Pancreas (tissue), 10 donors: ENCODE measurements at regions not wholly inside any gene's neighbourhood (a gene's known extent, or its start where the extent isn't known, plus 50 kb on each side); places are given as distances from the start of the nearest gene placed in this dataset.

Experiments
- ATAC-seq, 4 donors: fragments of 200-7000 bp; cut with Tn5 transposase; one replicate each; pipeline versions ENCODE4 v1.8.0 to v1.9.1; 2020; ENCODE audit warnings: mild to moderate bottlenecking in 4 of 4, moderate library complexity in 4 of 4
- DNase-seq, 6 donors: peaks; one replicate each; pipeline ENCODE4 v3.0.0-alpha.2; 2020
- FAIRE-seq: peaks from 2 replicates; lab custom pipeline; 2012; peaks lifted over from hg19 to GRCh38; lab: Jason Lieb, UNC
- H3K27ac ChIP-seq, 4 donors: fragments of 200-600 bp; sonication (generic); 1 replicate in 3 of 4; 2 replicates in 1 of 4; pipeline versions ENCODE4 v1.5.0 to v1.8.0; 2020
- H3K27me3 ChIP-seq, 4 donors: fragments of 200-600 bp; one replicate each; pipeline ENCODE4 v1.8.0; 2021
- H3K36me3 ChIP-seq, 3 donors: fragments of 200-600 bp; sonication (generic) in 1 of 3; one replicate each; pipeline versions ENCODE4 v1.5.0 to v1.8.0; 2020 to 2021
- H3K4me1 ChIP-seq, 3 donors: fragments of 200-600 bp; one replicate each; pipeline ENCODE4 v1.8.0; 2021
- H3K4me3 ChIP-seq, 4 donors: fragments of 200-600 bp; sonication (generic) in 2 of 4; one replicate each; pipeline versions ENCODE4 v1.5.0 to v1.8.0; 2020 to 2021
- H3K9me3 ChIP-seq, 4 donors: fragments of 200-600 bp; one replicate each; pipeline ENCODE4 v1.8.0; 2021
- whole genome bisulfite sequencing, 2 donors: extraction: QIAGEN DNeasy Blood & Tissue Kit; methylation state at CpG; one replicate each; pipeline ENCODE4 v1.1.7; 2013; 5-methylcytosine and 5-hydroxymethylcytosine counted together
- intact Hi-C, 3 donors: fragments of 100-400 bp; cut with DNase I; formaldehyde crosslinking; loops; one replicate each; pipeline versions ENCODE4 v1.11.1 to v1.14.2; 2022
- TF ChIP-seq, protein P1 (sequence below), 4 donors: fragments of 200-600 bp; sonication (generic) in 3 of 4; IDR thresholded peaks; one replicate each; pipeline versions ENCODE4 v1.5.0 to v1.8.0; 2021; ENCODE audit warnings: antibody characterized with exemption in 4 of 4
- donor health status: healthy with polysubstance abuse.
- donor health status: DM: no; HTN: no; CAD: no; lungs with moderate emphysema.
- donor health status: DM: no; HTN: no; CAD: no.
- donor health status: control.
- donor health status: control.
- donor health status: Bipolar disorder and iron deficiency.
- donor health status: DM: yes; HTN: yes; CAD: no.
- donor health status: DM: no; HTN: no; CAD: no.
- donor health status: DM: no; HTN: no; CAD: no.
- donor health status: DM: yes; HTN: yes; CAD: no.

DNA sequence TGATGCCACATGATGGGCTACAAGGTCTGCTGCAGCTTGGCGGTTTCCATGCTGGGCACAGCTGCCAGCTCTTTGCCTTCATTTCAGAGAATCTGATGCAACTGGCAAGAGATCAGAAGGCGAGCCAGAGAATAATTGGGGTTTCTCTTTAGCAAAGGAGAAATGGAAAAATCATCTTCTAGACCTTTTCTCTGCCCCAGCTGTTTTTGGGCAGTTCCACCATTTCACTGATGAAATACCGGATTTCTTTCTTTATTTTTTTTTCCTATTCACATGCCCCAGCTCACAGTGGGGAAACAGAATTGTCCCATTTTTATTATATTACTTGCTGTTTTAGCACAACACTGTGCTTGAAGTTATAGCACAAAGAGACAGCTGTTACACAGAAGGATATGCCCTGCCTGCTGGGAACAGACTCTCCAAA is 439.3 kb upstream of the GOT2 start:
- intact Hi-C loops, result no loop called here
- H3K27ac ChIP-seq, result no peak overlapping the region
- no peaks in the 10 kb centered on the region for H3K4me1 ChIP-seq
- no peaks in the 10 kb centered on the region for H3K36me3 ChIP-seq
- no peak for ATAC-seq
- H3K27me3 ChIP-seq, result peaks cover 0 to 4% (median 0%) of the 10 kb centered on the region in 4 donors
- TF ChIP-seq, protein P1, sequence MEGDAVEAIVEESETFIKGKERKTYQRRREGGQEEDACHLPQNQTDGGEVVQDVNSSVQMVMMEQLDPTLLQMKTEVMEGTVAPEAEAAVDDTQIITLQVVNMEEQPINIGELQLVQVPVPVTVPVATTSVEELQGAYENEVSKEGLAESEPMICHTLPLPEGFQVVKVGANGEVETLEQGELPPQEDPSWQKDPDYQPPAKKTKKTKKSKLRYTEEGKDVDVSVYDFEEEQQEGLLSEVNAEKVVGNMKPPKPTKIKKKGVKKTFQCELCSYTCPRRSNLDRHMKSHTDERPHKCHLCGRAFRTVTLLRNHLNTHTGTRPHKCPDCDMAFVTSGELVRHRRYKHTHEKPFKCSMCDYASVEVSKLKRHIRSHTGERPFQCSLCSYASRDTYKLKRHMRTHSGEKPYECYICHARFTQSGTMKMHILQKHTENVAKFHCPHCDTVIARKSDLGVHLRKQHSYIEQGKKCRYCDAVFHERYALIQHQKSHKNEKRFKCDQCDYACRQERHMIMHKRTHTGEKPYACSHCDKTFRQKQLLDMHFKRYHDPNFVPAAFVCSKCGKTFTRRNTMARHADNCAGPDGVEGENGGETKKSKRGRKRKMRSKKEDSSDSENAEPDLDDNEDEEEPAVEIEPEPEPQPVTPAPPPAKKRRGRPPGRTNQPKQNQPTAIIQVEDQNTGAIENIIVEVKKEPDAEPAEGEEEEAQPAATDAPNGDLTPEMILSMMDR (IDR thresholded peaks at IDR 0.05), result no peak
- no peak overlapping the region for H3K4me3 ChIP-seq
- no peak for DNase-seq
- 64 to 75% methylated on average over 3 of the region's 3 CpGs for WGBS, 2 donors
- FAIRE-seq, result no peak
- no peaks in the 10 kb centered on the region for H3K9me3 ChIP-seq

GRCh38 chr16:59170099-59170712 is 436.1 kb upstream of the GOT2 start:
- TF ChIP-seq, protein P1 (IDR thresholded peaks at IDR 0.05), result no peak
- FAIRE-seq, result no peak
- 15 to 18% methylated on average over 10 of the region's 10 CpGs for WGBS, 2 donors
- Histone ChIP-seq H3K27me3 (peaks cover 0 to 4% (median 0%) of the 10 kb centered on the region in 4 donors), H3K9me3 (no peaks in the 10 kb centered on the region), H3K4me3 (no peak overlapping the region), H3K27ac (no peak overlapping the region), H3K36me3 (no peaks in the 10 kb centered on the region), H3K4me1 (no peaks in the 10 kb centered on the region)
- no peak for ATAC-seq
- intact Hi-C loops, result no loop called here
- DNase-seq, result no peak

- TF ChIP-seq, protein P1 (IDR thresholded peaks at IDR 0.05), result no peak
- ATAC-seq (no peak), FAIRE-seq (no peak), DNase-seq (no peak)
- no peaks in the 10 kb centered on the region for H3K36me3 ChIP-seq
- 18 to 20% methylated on average over 4 of the region's 4 CpGs for WGBS, 2 donors
- H3K4me3 ChIP-seq, result no peak overlapping the region
- H3K27me3 ChIP-seq, result peaks cover 0 to 4% (median 0%) of the 10 kb centered on the region in 4 donors
- no peaks in the 10 kb centered on the region for H3K4me1 ChIP-seq
- H3K27ac ChIP-seq, result no peak overlapping the region
- intact Hi-C loops, result no loop called here
- H3K9me3 ChIP-seq, result no peaks in the 10 kb centered on the region
Measured at GRCh38 chr16:59169168-59169567, 435.1 kb upstream of the GOT2 start.

DNA sequence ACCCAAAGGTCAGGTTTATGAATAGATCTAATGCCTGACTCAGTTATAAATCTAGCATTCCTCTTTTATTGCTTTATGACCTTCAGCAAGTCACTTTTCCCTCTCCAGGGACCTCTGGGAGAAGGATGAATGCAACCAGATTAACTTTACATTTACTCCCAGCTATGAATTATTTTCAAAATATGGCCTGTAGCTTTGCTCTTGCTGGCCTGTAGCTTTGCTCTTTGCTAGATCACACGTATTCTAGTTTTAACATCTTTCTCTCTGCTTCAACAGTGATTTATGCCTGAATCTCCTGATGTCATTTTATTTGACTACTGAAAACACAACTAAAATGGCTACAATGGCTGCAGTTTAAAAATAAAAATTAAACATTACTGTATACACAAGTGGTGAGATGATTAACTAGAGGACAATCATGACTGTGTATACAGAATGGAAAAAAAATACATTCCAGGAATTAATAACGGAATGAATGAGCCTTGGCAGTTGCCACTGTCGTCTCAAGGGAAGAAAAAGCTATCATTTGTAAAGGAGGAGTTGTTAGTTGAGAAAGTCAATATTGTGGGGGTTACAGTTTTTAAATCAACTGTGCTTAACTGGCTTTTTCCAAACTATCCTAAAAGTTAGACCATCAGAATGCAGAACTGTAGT is 434.5 kb upstream of the GOT2 start:
- Histone ChIP-seq H3K36me3 (no peaks in the 10 kb centered on the region), H3K9me3 (no peaks in the 10 kb centered on the region), H3K27ac (no peak overlapping the region), H3K4me1 (no peaks in the 10 kb centered on the region), H3K27me3 (peaks cover 0 to 4% (median 0%) of the 10 kb centered on the region in 4 donors), H3K4me3 (no peak overlapping the region)
- no peak for FAIRE-seq
- intact Hi-C loops, result no loop called here
- TF ChIP-seq, protein P1 (IDR thresholded peaks at IDR 0.05), result no peak
- 7% methylated on average over 3 of the region's 3 CpGs for WGBS, 2 donors
- no peak for DNase-seq
- no peak for ATAC-seq

DNA sequence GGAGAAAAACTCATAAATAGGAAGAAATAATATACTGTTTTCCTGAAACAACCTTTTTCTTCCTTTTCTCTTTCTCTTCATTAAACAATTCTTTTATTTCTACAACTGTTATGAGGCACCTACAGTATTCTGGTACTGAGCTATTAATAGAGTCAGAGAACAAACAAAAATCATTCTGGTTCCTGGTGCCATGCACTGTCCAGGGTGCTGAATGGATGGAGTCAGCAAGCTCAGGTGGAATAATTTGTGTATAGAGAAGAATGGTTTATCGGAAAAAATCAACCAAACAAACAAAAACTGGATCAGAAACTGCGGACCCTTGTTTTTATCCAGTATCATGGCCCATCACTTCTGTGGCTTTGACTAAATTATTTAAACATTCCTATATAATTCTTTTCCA is 430.3 kb upstream of the GOT2 start:
- DNase-seq, result no peak
- H3K4me3 ChIP-seq, result no peak overlapping the region
- WGBS, 2 donors, result 39 to 49% methylated on average over 2 of the region's 2 CpGs

More for the DNA sequence above, 430.3 kb upstream of the GOT2 start:
- Histone ChIP-seq H3K4me1 (no peaks in the 10 kb centered on the region), H3K9me3 (no peaks in the 10 kb centered on the region), H3K27me3 (no peaks in the 10 kb centered on the region), H3K27ac (no peak overlapping the region), H3K36me3 (no peaks in the 10 kb centered on the region)
- no peak for FAIRE-seq
- intact Hi-C loops, result no loop called here
- TF ChIP-seq, protein P1 (IDR thresholded peaks at IDR 0.05), result no peak
- ATAC-seq, result peak in 1 of 4 donors; percentile 59
